K562 (cell line): ENCODE measurements at regions not wholly inside any gene's neighbourhood (a gene's known extent, or its start where the extent isn't known, plus 50 kb on each side); places are given as distances from the start of the nearest gene placed in this dataset.

Experiments
- ATAC-seq: fragments of 200-7000 bp; cut with Tn5 transposase; 3 replicates; pipeline ENCODE4 v1.9.1; 2020; ENCODE audit warnings: moderate library complexity
- BruUV-seq: library from RNA; stranded (reverse); fragments of 400-500 nt; replicated peaks from 2 replicates; lab custom pipeline; 2021; lab: Mats Ljungman, UMichigan
- CTCF ChIA-PET: fragments of 300-600 bp; formaldehyde crosslinking; extraction: SDS; loops from one replicate; lab custom pipeline; 2021; ENCODE audit warnings: low intra/inter-chr PET ratio; lab: Yijun Ruan, JAX
- POLR2A ChIA-PET: fragments of 300-600, 350-650 bp; sonication (Branson Sonifier 250); formaldehyde crosslinking; extraction: SDS; loops from one replicate; lab custom pipeline; 2021; ENCODE audit warnings: antibody characterized with exemption, inconsistent platforms; lab: Yijun Ruan, JAX
- DNase-seq, 4 experiments: peaks; one replicate each; pipeline versions ENCODE4 v3.0.0 to v3.0.0-alpha.2; 2011 to 2018; ENCODE audit warnings: low spot score in 3 of 4, mixed read lengths in 3 of 4; ENCODE audit errors: extremely low read depth in 1 of 4
- FAIRE-seq: peaks from 2 replicates; lab custom pipeline; 2011; peaks lifted over from hg19 to GRCh38; lab: Jason Lieb, UNC
- H2AFZ ChIP-seq: 2 replicates; pipeline ENCODE4 v1.6.0; 2011; ENCODE audit warnings: low read depth, low read length, control low read depth, inconsistent platforms
- H3K27ac ChIP-seq: fragments of 200-600 bp; 3 replicates; pipeline ENCODE4 v1.8.0; 2011; ENCODE audit warnings: low read depth, mild to moderate bottlenecking, control low read depth, inconsistent platforms, low read length, moderate library complexity, mixed read lengths; ENCODE audit errors: extremely low read depth
- H3K27me3 ChIP-seq, 2 experiments: fragments of 300-600 bp in 1 of 2; 2 replicates in 1 of 2; 3 replicates in 1 of 2; pipeline versions ENCODE4 v1.6.0 to v1.8.0; 2011; ENCODE audit warnings: inconsistent platforms in 2 of 2, low read length in 2 of 2, mild to moderate bottlenecking in 1 of 2, mixed read lengths in 1 of 2, moderate library complexity in 1 of 2; ENCODE audit not compliant: control insufficient read depth in 2 of 2, insufficient read depth in 2 of 2
- H3K36me3 ChIP-seq: fragments of 300-600 bp; 3 replicates; pipeline ENCODE4 v1.8.0; 2011; ENCODE audit warnings: mild to moderate bottlenecking, low read length, inconsistent platforms; ENCODE audit not compliant: control insufficient read depth, insufficient read depth
- H3K4me1 ChIP-seq, 2 experiments: fragments of 200-600 bp in 1 of 2; replicated peaks in 1 of 2; 2 replicates in 1 of 2; 3 replicates in 1 of 2; pipeline versions ENCODE4 v1.5.1 to v1.8.0; 2011; ENCODE audit warnings: inconsistent platforms in 2 of 2, low read length in 2 of 2, mild to moderate bottlenecking in 1 of 2, mixed read lengths in 1 of 2, moderate library complexity in 1 of 2; ENCODE audit not compliant: control insufficient read depth in 2 of 2, insufficient read depth in 2 of 2
- H3K4me2 ChIP-seq: 2 replicates; pipeline ENCODE4 v1.6.1; 2011; ENCODE audit warnings: low read length, control low read depth, inconsistent platforms, mixed read lengths; ENCODE audit not compliant: insufficient read depth
- H3K4me3 ChIP-seq: fragments of 200-600 bp; sonication (generic), shearing (Covaris generic); 2 replicates; pipeline ENCODE4 v1.5.1; 2016; ENCODE audit warnings: control low read depth, inconsistent platforms
- H3K79me2 ChIP-seq: fragments of 200-600 bp; 3 replicates; pipeline ENCODE4 v1.8.0; 2011; ENCODE audit warnings: low read length, inconsistent platforms; ENCODE audit not compliant: control insufficient read depth, insufficient read depth
- H3K9ac ChIP-seq, 2 experiments: 2 replicates each; pipeline versions ENCODE4 v1.6.0 to v1.6.1; 2011; ENCODE audit warnings: low read depth in 2 of 2, low read length in 2 of 2, control low read depth in 1 of 2, inconsistent platforms in 1 of 2, mild to moderate bottlenecking in 1 of 2, mixed read lengths in 1 of 2; ENCODE audit not compliant: insufficient read depth in 1 of 2
- H3K9me1 ChIP-seq: one replicate; pipeline ENCODE4 v1.6.0; 2011; ENCODE audit warnings: inconsistent platforms, mild to moderate bottlenecking, low read length, moderate library complexity; ENCODE audit not compliant: control insufficient read depth, insufficient read depth
- H3K9me3 ChIP-seq: replicated peaks from 2 replicates; pipeline ENCODE4 v1.5.1; 2011; ENCODE audit warnings: low read depth, low read length, inconsistent platforms; ENCODE audit not compliant: control insufficient read depth, insufficient read depth
- H4K20me1 ChIP-seq: replicated peaks from 2 replicates; pipeline ENCODE4 v1.6.1; 2011; ENCODE audit warnings: low read length, inconsistent platforms, mixed read lengths; ENCODE audit not compliant: control insufficient read depth, insufficient read depth
- CBX3 ChIP-seq, 2 experiments: IDR thresholded peaks; 1 replicate in 1 of 2; 2 replicates in 1 of 2; pipeline ENCODE4 v1.6.1; 2012; ENCODE audit warnings: inconsistent platforms in 2 of 2, low read length in 2 of 2, borderline replicate concordance in 1 of 2, control low read depth in 1 of 2
- CEBPZ ChIP-seq: fragments of 150-350 bp; IDR thresholded peaks from 2 replicates; pipeline ENCODE4 v1.6.1; 2014; ENCODE audit warnings: low read depth, mild to moderate bottlenecking, low read length, borderline replicate concordance
- FUS ChIP-seq: fragments of 200-400 bp; formaldehyde crosslinking; optimal IDR thresholded peaks from 2 replicates; pipeline ENCODE3; 2017; ENCODE audit warnings: low read depth, low read length
- HMG20A ChIP-seq: fragments of 450-650 bp; formaldehyde crosslinking; conservative IDR thresholded peaks from 2 replicates; pipeline ENCODE4 v1.4.0; 2020; ENCODE audit warnings: mild to moderate bottlenecking, mixed read lengths
- KLF6 ChIP-seq: fragments of 250-450 bp; sonication (Bioruptor Pico); IDR thresholded peaks from 2 replicates; pipeline ENCODE4 v1.4.0; 2020; ENCODE audit warnings: mild to moderate bottlenecking, moderate library complexity, borderline replicate concordance
- SETDB1 ChIP-seq: IDR thresholded peaks from one replicate; pipeline ENCODE4 v1.6.1; 2012; ENCODE audit warnings: low read length, control low read depth, inconsistent platforms
- SNRNP70 ChIP-seq: fragments of 200-400 bp; formaldehyde crosslinking; optimal IDR thresholded peaks from 2 replicates; pipeline ENCODE3; 2017; ENCODE audit warnings: low read depth, low read length
- SUPT5H ChIP-seq: fragments of 450-650 bp; IDR thresholded peaks from 2 replicates; pipeline ENCODE4 v1.6.1; 2016
- TAF15 ChIP-seq: fragments of 200-400 bp; formaldehyde crosslinking; IDR thresholded peaks from 2 replicates; pipeline ENCODE4 v1.6.1; 2017; ENCODE audit warnings: mild to moderate bottlenecking, low read depth, low read length, moderate library complexity
- ZFP36 ChIP-seq: fragments of 150-350 bp; IDR thresholded peaks from 2 replicates; pipeline ENCODE4 v1.6.1; 2018; ENCODE audit warnings: low read length, low read depth; ENCODE audit not compliant: partially characterized antibody
- ZNF644 ChIP-seq: fragments of 200-800 bp; sonication (Bioruptor generic); IDR thresholded peaks from 2 replicates; pipeline ENCODE4 v1.6.1; 2016; ENCODE audit warnings: low read depth, missing genetic modification characterization, missing compliant biosample characterization
- WGBS: fragments of 100-300 bp; shearing (Covaris generic); methylation state at CpG from one replicate; pipeline ENCODE4 v1.1.6; 2016; ENCODE audit warnings: low coverage, mixed read lengths; ENCODE audit not compliant: insufficient coverage; ENCODE audit errors: missing lambda C conversion rate; 5-methylcytosine and 5-hydroxymethylcytosine counted together
- in situ Hi-C: fragments of 300-500 bp; cut with MboI; formaldehyde crosslinking; loops from 4 replicates; pipeline ENCODE4 v1.15.0; 2018; ENCODE audit warnings: inconsistent platforms, mixed read lengths
- intact Hi-C: fragments of 100-400 bp; cut with micrococcal nuclease; formaldehyde crosslinking; loops from 2 replicates; pipeline ENCODE4 v1.14.2; 2022
- TF ChIP-seq, protein P1 (sequence below): fragments of 450-650 bp; formaldehyde crosslinking; IDR thresholded peaks from 2 replicates; pipeline ENCODE4 v1.4.0; 2020; ENCODE audit warnings: mild to moderate bottlenecking, moderate library complexity

- no TSS peak for BruUV-seq
- CTCF ChIA-PET: no interaction called here
Observed at GRCh38 chr2:235311044-235311443, 182.8 kb upstream of the AGAP1 start.

DNA sequence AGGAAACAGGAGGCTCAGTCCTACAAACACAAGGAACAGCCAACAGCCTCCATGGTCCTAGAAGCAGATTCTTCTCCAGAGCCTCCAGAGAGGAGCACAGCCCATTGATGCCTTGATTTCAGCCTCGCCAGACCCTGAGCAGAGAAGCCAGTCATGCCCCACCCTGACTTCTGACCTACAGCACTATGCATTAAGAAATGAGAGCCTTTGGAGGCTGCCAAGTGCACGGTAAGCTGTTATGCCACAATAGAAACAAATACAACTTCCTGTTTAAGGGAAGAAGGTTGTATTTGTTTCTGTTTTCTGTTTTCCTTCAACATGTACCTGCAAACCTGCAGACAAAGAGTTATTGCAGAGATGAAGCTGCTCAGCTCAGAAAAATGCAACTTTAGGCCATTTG, 181.3 kb upstream of the AGAP1 start:
- Histone ChIP-seq H3K9me3 (no peaks in the 10 kb centered on the region), H3K79me2 (no peaks in the 10 kb centered on the region), H3K27me3 (peaks cover 0 to 17% of the 10 kb centered on the region in 2 experiments; a peak in 2 of 5 replicates), H3K27ac (no peak overlapping the region), H3K9ac (no peak overlapping the region), H3K4me2 (no peak overlapping the region), H3K4me3 (no peak overlapping the region), H3K4me1 (no peaks in the 10 kb centered on the region), H4K20me1 (no peaks in the 10 kb centered on the region), H3K9me1 (peaks cover 3% of the 10 kb centered on the region), H2AFZ (no peak overlapping the region), H3K36me3 (no peaks in the 10 kb centered on the region)
- ChIA-PET POLR2A (no interaction called here), CTCF (no interaction called here)
- intact Hi-C loops (no loop called here), in situ Hi-C loops (no loop called here)
- no peak for FAIRE-seq
- DNase-seq: no peak
- WGBS: 0% methylated on average over 2 of the region's 2 CpGs
- no peak for ATAC-seq
- no TSS peak for BruUV-seq
- TF ChIP-seq TAF15 (no peak), CBX3 (IDR thresholded peaks at IDR 0.05; ENCODE audit: borderline replicate concordance in 1 of 2, low read length in 2 of 2) (no peak), CEBPZ (no peak), KLF6 (CRISPR knock-in tag) (no peak), SNRNP70 (no peak), ZNF644 (no peak), HMG20A (no peak), ZFP36 (no peak), FUS (no peak)
- TF ChIP-seq, protein P1, sequence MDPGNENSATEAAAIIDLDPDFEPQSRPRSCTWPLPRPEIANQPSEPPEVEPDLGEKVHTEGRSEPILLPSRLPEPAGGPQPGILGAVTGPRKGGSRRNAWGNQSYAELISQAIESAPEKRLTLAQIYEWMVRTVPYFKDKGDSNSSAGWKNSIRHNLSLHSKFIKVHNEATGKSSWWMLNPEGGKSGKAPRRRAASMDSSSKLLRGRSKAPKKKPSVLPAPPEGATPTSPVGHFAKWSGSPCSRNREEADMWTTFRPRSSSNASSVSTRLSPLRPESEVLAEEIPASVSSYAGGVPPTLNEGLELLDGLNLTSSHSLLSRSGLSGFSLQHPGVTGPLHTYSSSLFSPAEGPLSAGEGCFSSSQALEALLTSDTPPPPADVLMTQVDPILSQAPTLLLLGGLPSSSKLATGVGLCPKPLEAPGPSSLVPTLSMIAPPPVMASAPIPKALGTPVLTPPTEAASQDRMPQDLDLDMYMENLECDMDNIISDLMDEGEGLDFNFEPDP (CRISPR knock-in tag): no peak

More at GRCh38 chr2:235311044-235311443, 182.8 kb upstream of the AGAP1 start:
- FAIRE-seq (no peak), DNase-seq (no peak), ATAC-seq (no peak)
- TF ChIP-seq SETDB1 (no peak), SUPT5H (no peak)
- H3K27me3 ChIP-seq: peaks cover 0 to 16% of the 10 kb centered on the region in 2 experiments; a peak in 2 of 5 replicates
- in situ Hi-C loops (no loop called here), intact Hi-C loops (no loop called here)
- no peak overlapping the region for H3K4me2 ChIP-seq
- H3K27ac ChIP-seq: no peak overlapping the region
- no peaks in the 10 kb centered on the region for H3K4me1 ChIP-seq
- no peaks in the 10 kb centered on the region for H4K20me1 ChIP-seq
- H3K9me1 ChIP-seq: peaks cover 3% of the 10 kb centered on the region
- no peak overlapping the region for H2AFZ ChIP-seq
- POLR2A ChIA-PET: no interaction called here
- WGBS: 2% methylated on average over 4 of the region's 4 CpGs
- H3K9me3 ChIP-seq: no peaks in the 10 kb centered on the region
- no peak overlapping the region for H3K4me3 ChIP-seq
- no peaks in the 10 kb centered on the region for H3K36me3 ChIP-seq
- no peak overlapping the region for H3K9ac ChIP-seq
- H3K79me2 ChIP-seq: no peaks in the 10 kb centered on the region
